Prostate gland (tissue), 2 donors: ENCODE measurements at regions not wholly inside any gene's neighbourhood (a gene's known extent, or its start where the extent isn't known, plus 50 kb on each side); places are given as distances from the start of the nearest gene placed in this dataset.

Source experiments
- POLR2A ChIP-seq: fragments of 450-650 bp; IDR thresholded peaks from one replicate; pipeline ENCODE4 v1.6.1; 2016; ENCODE audit warnings: antibody characterized with exemption, mild to moderate bottlenecking
- POLR2AphosphoS5 ChIP-seq: sonication (generic); formaldehyde crosslinking; IDR thresholded peaks from one replicate; pipeline ENCODE4 v1.6.1; 2017; ENCODE audit warnings: antibody characterized with exemption
- TF ChIP-seq, protein P1 (sequence below), 4 experiments: fragments of 200-600 bp in 2 of 4; fragments of 450-650 bp in 2 of 4; sonication (generic) in 2 of 4; IDR thresholded peaks; 1 replicate in 3 of 4; 2 replicates in 1 of 4; pipeline ENCODE4 v1.5.1; 2016 to 2019; ENCODE audit warnings: antibody characterized with exemption in 4 of 4, mild to moderate bottlenecking in 2 of 4, moderate library complexity in 2 of 4

DNA sequence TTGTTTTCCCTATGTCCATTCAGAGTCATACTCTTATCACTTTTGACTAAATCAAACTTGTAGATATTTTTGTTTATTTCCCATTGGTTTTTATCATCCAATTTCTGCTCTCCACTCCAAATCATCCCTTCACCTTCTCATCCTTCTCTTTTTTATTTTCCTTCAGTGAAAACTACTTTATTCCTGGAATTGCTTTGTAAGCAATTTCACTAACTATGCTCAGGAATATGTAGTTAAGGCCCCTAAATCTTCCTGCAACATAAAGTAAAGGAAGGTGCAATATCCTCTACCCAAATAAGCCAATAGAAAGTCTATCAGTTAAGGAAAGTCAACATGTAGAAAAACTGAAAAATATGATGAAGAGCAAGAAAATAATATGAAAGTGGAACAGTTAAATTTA, 308.4 kb downstream of the SEC23A start:
- TF ChIP-seq, protein P1, sequence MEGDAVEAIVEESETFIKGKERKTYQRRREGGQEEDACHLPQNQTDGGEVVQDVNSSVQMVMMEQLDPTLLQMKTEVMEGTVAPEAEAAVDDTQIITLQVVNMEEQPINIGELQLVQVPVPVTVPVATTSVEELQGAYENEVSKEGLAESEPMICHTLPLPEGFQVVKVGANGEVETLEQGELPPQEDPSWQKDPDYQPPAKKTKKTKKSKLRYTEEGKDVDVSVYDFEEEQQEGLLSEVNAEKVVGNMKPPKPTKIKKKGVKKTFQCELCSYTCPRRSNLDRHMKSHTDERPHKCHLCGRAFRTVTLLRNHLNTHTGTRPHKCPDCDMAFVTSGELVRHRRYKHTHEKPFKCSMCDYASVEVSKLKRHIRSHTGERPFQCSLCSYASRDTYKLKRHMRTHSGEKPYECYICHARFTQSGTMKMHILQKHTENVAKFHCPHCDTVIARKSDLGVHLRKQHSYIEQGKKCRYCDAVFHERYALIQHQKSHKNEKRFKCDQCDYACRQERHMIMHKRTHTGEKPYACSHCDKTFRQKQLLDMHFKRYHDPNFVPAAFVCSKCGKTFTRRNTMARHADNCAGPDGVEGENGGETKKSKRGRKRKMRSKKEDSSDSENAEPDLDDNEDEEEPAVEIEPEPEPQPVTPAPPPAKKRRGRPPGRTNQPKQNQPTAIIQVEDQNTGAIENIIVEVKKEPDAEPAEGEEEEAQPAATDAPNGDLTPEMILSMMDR (IDR thresholded peaks at IDR 0.05): no peak
- TF ChIP-seq POLR2A (no peak), POLR2AphosphoS5 (no peak)
